Fibroblast of lung (primary cell): ENCODE measurements at regions not wholly inside any gene's neighbourhood (a gene's known extent, or its start where the extent isn't known, plus 50 kb on each side); places are given as distances from the start of the nearest gene placed in this dataset.
A peak's percentile ranks its signal among the peaks of the same experiment; 100 is the strongest.

Experiments used
- DNase-seq, 2 donors: peaks; one replicate each; pipeline versions ENCODE4 v3.0.0 to v3.0.0-alpha.2; 2010; ENCODE audit warnings: low read depth in 2 of 2
- H2AFZ ChIP-seq: 2 replicates; pipeline ENCODE4 v1.5.1; 2012; ENCODE audit warnings: low read length, control low read depth, inconsistent platforms
- H3K27ac ChIP-seq: 2 replicates; pipeline ENCODE4 v1.5.1; 2011; ENCODE audit warnings: low read length, control low read depth; ENCODE audit not compliant: insufficient read depth
- H3K27me3 ChIP-seq: 2 replicates; pipeline ENCODE4 v1.5.1; 2011; ENCODE audit warnings: mild to moderate bottlenecking, low read length; ENCODE audit not compliant: control insufficient read depth, insufficient read depth
- H3K36me3 ChIP-seq: 2 replicates; pipeline ENCODE4 v1.5.1; 2011; ENCODE audit warnings: low read length; ENCODE audit not compliant: control insufficient read depth, insufficient read depth
- H3K4me1 ChIP-seq: 2 replicates; pipeline ENCODE4 v1.5.1; 2011; ENCODE audit warnings: low read length; ENCODE audit not compliant: control insufficient read depth, insufficient read depth; ENCODE audit errors: extremely low read depth
- H3K4me2 ChIP-seq: 2 replicates; pipeline ENCODE4 v1.5.1; 2011; ENCODE audit warnings: low read length, control low read depth; ENCODE audit not compliant: insufficient read depth; ENCODE audit errors: extremely low read depth
- H3K4me3 ChIP-seq, 4 experiments: fragments of 200-600 bp in 1 of 4; sonication (generic) in 1 of 4; replicated peaks in 1 of 4; 2 replicates each; pipeline ENCODE4 v1.5.1; 2011 to 2016; ENCODE audit warnings: low read length in 4 of 4, low read depth in 3 of 4, mild to moderate bottlenecking in 3 of 4, control low read depth in 2 of 4, inconsistent platforms in 1 of 4, mixed read lengths in 1 of 4; ENCODE audit not compliant: insufficient read depth in 1 of 4; ENCODE audit errors: control extremely low read depth in 1 of 4
- H3K79me2 ChIP-seq: 2 replicates; pipeline ENCODE4 v1.5.1; 2012; ENCODE audit warnings: mild to moderate bottlenecking, low read length, inconsistent platforms; ENCODE audit not compliant: control insufficient read depth, insufficient read depth
- H3K9ac ChIP-seq: 2 replicates; pipeline ENCODE4 v1.5.1; 2011; ENCODE audit warnings: mild to moderate bottlenecking, low read length, control low read depth; ENCODE audit not compliant: insufficient read depth
- H3K9me3 ChIP-seq: 2 replicates; pipeline ENCODE4 v1.5.1; 2012; ENCODE audit warnings: low read depth, low read length; ENCODE audit not compliant: control insufficient read depth, insufficient read depth
- H4K20me1 ChIP-seq: 2 replicates; pipeline ENCODE4 v1.5.1; 2011; ENCODE audit warnings: low read length; ENCODE audit not compliant: control insufficient read depth, insufficient read depth; ENCODE audit errors: extremely low read depth
- EZH2 ChIP-seq: IDR thresholded peaks from 2 replicates; pipeline ENCODE4 v1.5.1; 2012; ENCODE audit warnings: low read length, control low read depth, mild to moderate bottlenecking; ENCODE audit errors: missing control alignments
- TF ChIP-seq, protein P1 (sequence below), 2 donors: IDR thresholded peaks in 1 of 2; conservative IDR thresholded peaks in 1 of 2; 1 replicate in 1 of 2; 2 replicates in 1 of 2; pipeline ENCODE4 v1.5.1; 2011 to 2012; ENCODE audit warnings: low read length in 2 of 2, control low read depth in 1 of 2, inconsistent platforms in 1 of 2, low read depth in 1 of 2, mild to moderate bottlenecking in 1 of 2

DNA sequence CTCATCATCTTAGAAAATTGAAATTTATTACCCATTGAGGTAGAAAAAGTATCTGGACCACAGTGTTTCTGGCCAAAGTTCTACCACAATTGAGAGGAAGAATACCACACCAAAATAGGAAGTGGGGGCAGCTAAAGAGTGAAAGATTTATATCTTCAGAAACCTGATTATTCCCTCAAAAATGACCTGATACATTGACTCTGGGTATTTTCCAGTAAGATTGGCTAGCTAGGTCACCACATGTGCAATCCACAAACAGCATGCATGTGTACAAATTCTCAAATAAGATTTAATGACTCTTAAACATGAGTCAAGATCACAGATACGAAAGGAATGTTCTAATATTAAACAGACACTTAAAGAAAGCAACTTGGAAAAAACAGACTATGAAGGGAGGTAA lies 1516.2 kb upstream of the PCDH20 start:
- peak overlapping the region in 1 of 4 experiments; percentile 25 for H3K4me3 ChIP-seq
- H3K9ac ChIP-seq: no peak overlapping the region
- H2AFZ ChIP-seq: no peak overlapping the region
- no peak overlapping the region for H3K4me2 ChIP-seq
- no peaks in the 10 kb centered on the region for H3K4me1 ChIP-seq
- H3K27me3 ChIP-seq: no peaks in the 10 kb centered on the region
- H3K9me3 ChIP-seq: no peaks in the 10 kb centered on the region
- TF ChIP-seq, protein P1, sequence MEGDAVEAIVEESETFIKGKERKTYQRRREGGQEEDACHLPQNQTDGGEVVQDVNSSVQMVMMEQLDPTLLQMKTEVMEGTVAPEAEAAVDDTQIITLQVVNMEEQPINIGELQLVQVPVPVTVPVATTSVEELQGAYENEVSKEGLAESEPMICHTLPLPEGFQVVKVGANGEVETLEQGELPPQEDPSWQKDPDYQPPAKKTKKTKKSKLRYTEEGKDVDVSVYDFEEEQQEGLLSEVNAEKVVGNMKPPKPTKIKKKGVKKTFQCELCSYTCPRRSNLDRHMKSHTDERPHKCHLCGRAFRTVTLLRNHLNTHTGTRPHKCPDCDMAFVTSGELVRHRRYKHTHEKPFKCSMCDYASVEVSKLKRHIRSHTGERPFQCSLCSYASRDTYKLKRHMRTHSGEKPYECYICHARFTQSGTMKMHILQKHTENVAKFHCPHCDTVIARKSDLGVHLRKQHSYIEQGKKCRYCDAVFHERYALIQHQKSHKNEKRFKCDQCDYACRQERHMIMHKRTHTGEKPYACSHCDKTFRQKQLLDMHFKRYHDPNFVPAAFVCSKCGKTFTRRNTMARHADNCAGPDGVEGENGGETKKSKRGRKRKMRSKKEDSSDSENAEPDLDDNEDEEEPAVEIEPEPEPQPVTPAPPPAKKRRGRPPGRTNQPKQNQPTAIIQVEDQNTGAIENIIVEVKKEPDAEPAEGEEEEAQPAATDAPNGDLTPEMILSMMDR (conservative IDR thresholded peaks at IDR 0.05 in 1 of 2, IDR thresholded peaks at IDR 0.05 in 1 of 2; ENCODE audit: low read depth in 1 of 2, low read length in 2 of 2): no peak
- TF ChIP-seq EZH2: no peak
- peak; percentile 0 to 52 for DNase-seq
- no peaks in the 10 kb centered on the region for H4K20me1 ChIP-seq
- H3K36me3 ChIP-seq: no peaks in the 10 kb centered on the region
- no peaks in the 10 kb centered on the region for H3K79me2 ChIP-seq
- no peak overlapping the region for H3K27ac ChIP-seq

GRCh38 chr13:62924395-62924794 lies 1508.7 kb upstream of the PCDH20 start:
- Histone ChIP-seq H3K27me3 (no peaks in the 10 kb centered on the region), H3K9me3 (no peaks in the 10 kb centered on the region), H3K36me3 (no peaks in the 10 kb centered on the region), H3K4me2 (no peak overlapping the region), H3K27ac (no peak overlapping the region), H2AFZ (no peak overlapping the region), H3K4me3 (no peak overlapping the region), H3K9ac (no peak overlapping the region), H3K79me2 (no peaks in the 10 kb centered on the region), H4K20me1 (no peaks in the 10 kb centered on the region), H3K4me1 (no peaks in the 10 kb centered on the region)
- no peak for DNase-seq
- TF ChIP-seq, protein P1 (conservative IDR thresholded peaks at IDR 0.05 in 1 of 2, IDR thresholded peaks at IDR 0.05 in 1 of 2; ENCODE audit: low read depth in 1 of 2, low read length in 2 of 2): no peak
- TF ChIP-seq EZH2: no peak

DNA sequence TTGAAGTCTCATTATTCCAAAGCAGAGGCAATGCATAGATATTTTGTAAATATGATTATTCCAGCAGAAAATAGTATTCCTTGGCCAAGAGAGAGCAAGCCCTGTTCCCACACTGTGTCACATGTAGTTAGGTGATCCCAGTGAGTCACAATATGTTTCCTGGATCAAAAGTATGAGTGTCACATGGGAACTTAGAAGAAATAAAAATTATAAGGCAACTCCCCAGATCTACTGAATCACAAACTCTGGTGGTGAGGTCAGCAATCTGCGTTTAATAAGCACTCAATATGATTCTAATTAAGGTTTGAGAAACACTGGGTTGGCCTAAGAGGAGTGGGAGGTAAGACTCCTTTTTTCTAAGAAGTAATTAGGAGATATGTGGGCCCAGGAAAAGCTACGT lies 1504.5 kb upstream of the PCDH20 start:
- H3K4me3 ChIP-seq: no peak overlapping the region
- H3K36me3 ChIP-seq: no peaks in the 10 kb centered on the region
- no peaks in the 10 kb centered on the region for H3K27me3 ChIP-seq
- DNase-seq: peak in 1 of 2 donors; percentile 0
- no peak overlapping the region for H3K9ac ChIP-seq
- no peaks in the 10 kb centered on the region for H4K20me1 ChIP-seq
- TF ChIP-seq, protein P1 (conservative IDR thresholded peaks at IDR 0.05 in 1 of 2, IDR thresholded peaks at IDR 0.05 in 1 of 2; ENCODE audit: low read depth in 1 of 2, low read length in 2 of 2): no peak
- TF ChIP-seq EZH2: no peak
- H3K4me1 ChIP-seq: no peaks in the 10 kb centered on the region
- H3K27ac ChIP-seq: no peak overlapping the region
- H2AFZ ChIP-seq: no peak overlapping the region
- H3K4me2 ChIP-seq: no peak overlapping the region
- H3K9me3 ChIP-seq: no peaks in the 10 kb centered on the region
- H3K79me2 ChIP-seq: no peaks in the 10 kb centered on the region
